T-helper 22 cell (primary cell): ENCODE measurements at regions not wholly inside any gene's neighbourhood (a gene's known extent, or its start where the extent isn't known, plus 50 kb on each side); places are given as distances from the start of the nearest gene placed in this dataset.
"Not testable (repeated sequence)": the region's sequence is repeated elsewhere in the genome, so short reads cannot be mapped to it uniquely, and the experiment has no call there.

Experiments
- DNase-seq: peaks from one replicate; pipeline ENCODE4 v3.0.0-alpha.2; 2020; ENCODE audit warnings: low read depth

GRCh38 chr1:30378991-30379581 is 344.3 kb downstream of the MATN1 start:
- DNase-seq = no peak

- DNase-seq = no peak
Observed at GRCh38 chr1:30378003-30378596, 345.3 kb downstream of the MATN1 start.

- no peak for DNase-seq
Observed at GRCh38 chr1:30377230-30378002, 346.0 kb downstream of the MATN1 start.

- DNase-seq = no peak
Observed at GRCh38 chr1:30376054-30376697, 347.2 kb downstream of the MATN1 start.

GRCh38 chr1:30375156-30375555 is 348.2 kb downstream of the MATN1 start:
- no peak for DNase-seq

- DNase-seq = no peak
Observed at GRCh38 chr1:30374400-30375070, 348.9 kb downstream of the MATN1 start.

- no peak for DNase-seq
Observed at GRCh38 chr1:30373471-30374399, 349.6 kb downstream of the MATN1 start.

- no peak for DNase-seq
Observed at GRCh38 chr1:30372792-30373433, 350.5 kb downstream of the MATN1 start.

GRCh38 chr1:30371888-30372791 is 351.2 kb downstream of the MATN1 start:
- DNase-seq = no peak

GRCh38 chr1:30371179-30371788 is 352.1 kb downstream of the MATN1 start:
- no peak for DNase-seq

GRCh38 chr1:30368651-30369240 is 354.6 kb downstream of the MATN1 start:
- no peak for DNase-seq

GRCh38 chr1:30366911-30367310 is 356.5 kb downstream of the MATN1 start:
- no peak for DNase-seq

GRCh38 chr1:30366199-30366598 is 357.2 kb downstream of the MATN1 start:
- no peak for DNase-seq

GRCh38 chr1:30365596-30365995 is 357.8 kb downstream of the MATN1 start:
- no peak for DNase-seq

GRCh38 chr1:30363031-30363430 is 360.4 kb downstream of the MATN1 start:
- DNase-seq = no peak

GRCh38 chr1:30362603-30362990 is 360.8 kb downstream of the MATN1 start:
- DNase-seq = no peak

- not testable (repeated sequence) for DNase-seq
Observed at GRCh38 chr1:30361890-30362602, 361.3 kb downstream of the MATN1 start.

GRCh38 chr1:30360753-30361152 is 362.6 kb downstream of the MATN1 start:
- no peak for DNase-seq
